Activated gamma-delta T cell treated with anti-CD3 and anti-CD28 coated beads, Interleukin-2, amount 50 U/mL, for 16 hours (primary cell): ENCODE measurements at regions not wholly inside any gene's neighbourhood (a gene's known extent, or its start where the extent isn't known, plus 50 kb on each side); places are given as distances from the start of the nearest gene placed in this dataset.

Experiments
- DNase-seq: peaks from one replicate; pipeline ENCODE4 v3.0.0-alpha.2; 2020; ENCODE audit warnings: low read depth

GRCh38 chr2:123127236-123127635, 897.9 kb upstream of the CNTNAP5 start:
- no peak for DNase-seq

- no peak for DNase-seq
Observed at GRCh38 chr2:123128951-123129350, 896.1 kb upstream of the CNTNAP5 start.

GRCh38 chr2:123136419-123136818, 888.7 kb upstream of the CNTNAP5 start:
- DNase-seq = no peak

- no peak for DNase-seq
Observed at GRCh38 chr2:123144082-123144481, 881.0 kb upstream of the CNTNAP5 start.

- no peak for DNase-seq
Observed at GRCh38 chr2:123153041-123153440, 872.0 kb upstream of the CNTNAP5 start.

GRCh38 chr2:123154195-123154594, 870.9 kb upstream of the CNTNAP5 start:
- DNase-seq = no peak

- no peak for DNase-seq
Observed at GRCh38 chr2:123157016-123157415, 868.1 kb upstream of the CNTNAP5 start.

- DNase-seq = no peak
Observed at GRCh38 chr2:123162400-123163016, 862.6 kb upstream of the CNTNAP5 start.

- DNase-seq = no peak
Observed at GRCh38 chr2:123163398-123163797, 861.7 kb upstream of the CNTNAP5 start.

- no peak for DNase-seq
Observed at GRCh38 chr2:123164216-123164615, 860.9 kb upstream of the CNTNAP5 start.

GRCh38 chr2:123165616-123166015, 859.5 kb upstream of the CNTNAP5 start:
- no peak for DNase-seq

GRCh38 chr2:123179526-123179925, 845.6 kb upstream of the CNTNAP5 start:
- DNase-seq = no peak

GRCh38 chr2:123195957-123196356, 829.1 kb upstream of the CNTNAP5 start:
- DNase-seq = no peak

- DNase-seq = no peak
Observed at GRCh38 chr2:123200035-123200434, 825.1 kb upstream of the CNTNAP5 start.

GRCh38 chr2:123207245-123207644, 817.8 kb upstream of the CNTNAP5 start:
- no peak for DNase-seq

- DNase-seq = no peak
Observed at GRCh38 chr2:123209202-123209601, 815.9 kb upstream of the CNTNAP5 start.

- no peak for DNase-seq
Observed at GRCh38 chr2:123211181-123211580, 813.9 kb upstream of the CNTNAP5 start.

- no peak for DNase-seq
Observed at GRCh38 chr2:123245156-123245555, 779.9 kb upstream of the CNTNAP5 start.

- no peak for DNase-seq
Observed at GRCh38 chr2:123258877-123259539, 766.1 kb upstream of the CNTNAP5 start.

GRCh38 chr2:123262856-123263255, 762.2 kb upstream of the CNTNAP5 start:
- no peak for DNase-seq

GRCh38 chr2:123283431-123283830, 741.7 kb upstream of the CNTNAP5 start:
- no peak for DNase-seq

GRCh38 chr2:123303731-123304130, 721.4 kb upstream of the CNTNAP5 start:
- DNase-seq = no peak
